ENCODE measurements at regions not wholly inside any gene's neighbourhood (a gene's known extent, or its start where the extent isn't known, plus 50 kb on each side); places are given as distances from the start of the nearest gene placed in this dataset.

- intact Hi-C loops (cut with DNase I) = no loop called here
- Histone ChIP-seq H3K4me3 (no peak overlapping the region), H3K27me3 (no peaks in the 10 kb centered on the region), H3K27ac (peak overlapping the region in 1 of 4 donors; percentile 26), H3K36me3 (replicated peaks in 1 of 2; ENCODE audit: insufficient read depth in 1 of 2, low read depth in 2 of 2) (no peaks in the 10 kb centered on the region), H3K4me1 (no peaks in the 10 kb centered on the region), H3K9me3 (no peaks in the 10 kb centered on the region)
- WGBS, 2 donors = 10 to 13% methylated on average over 4 of the region's 4 CpGs
- DNase-seq (peak in 3 of 4 donors; percentile 11 to 33 (median 12)), ATAC-seq (peak; percentile 50)
- no peak for TF ChIP-seq CTCF (IDR thresholded peaks at IDR 0.05)
- TF ChIP-seq POLR2A (IDR thresholded peaks at IDR 0.05) = no peak
Measured at GRCh38 chr10:29057822-29058331, 231.0 kb upstream of the LYZL1 start.

GRCh38 chr10:29063806-29064644 is 224.8 kb upstream of the LYZL1 start:
- Histone ChIP-seq H3K27ac (no peak overlapping the region), H3K4me3 (no peak overlapping the region), H3K4me1 (no peaks in the 10 kb centered on the region), H3K9me3 (no peaks in the 10 kb centered on the region), H3K27me3 (no peaks in the 10 kb centered on the region), H3K36me3 (replicated peaks in 1 of 2; ENCODE audit: insufficient read depth in 1 of 2, low read depth in 2 of 2) (no peaks in the 10 kb centered on the region)
- no peak for TF ChIP-seq CTCF (IDR thresholded peaks at IDR 0.05)
- no peak for TF ChIP-seq POLR2A (IDR thresholded peaks at IDR 0.05)
- DNase-seq (no peak), ATAC-seq (no peak)
- WGBS, 2 donors = 60 to 75% methylated on average over 5 of the region's 5 CpGs
- intact Hi-C loops (cut with DNase I) = no loop called here

GRCh38 chr10:29064680-29065079 is 224.2 kb upstream of the LYZL1 start:
- H3K4me3 ChIP-seq = no peak overlapping the region
- TF ChIP-seq POLR2A (IDR thresholded peaks at IDR 0.05) = no peak
- no peak for TF ChIP-seq CTCF (IDR thresholded peaks at IDR 0.05)

GRCh38 chr10:29067161-29067560 is 221.7 kb upstream of the LYZL1 start:
- Histone ChIP-seq H3K27ac (no peak overlapping the region), H3K4me1 (no peaks in the 10 kb centered on the region), H3K4me3 (no peak overlapping the region), H3K27me3 (no peaks in the 10 kb centered on the region), H3K9me3 (no peaks in the 10 kb centered on the region), H3K36me3 (replicated peaks in 1 of 2; ENCODE audit: insufficient read depth in 1 of 2, low read depth in 2 of 2) (no peaks in the 10 kb centered on the region)
- DNase-seq (no peak), ATAC-seq (no peak)
- 17 to 32% methylated on average over 3 of the region's 3 CpGs for WGBS, 2 donors
- intact Hi-C loops (cut with DNase I) = no loop called here
- no peak for TF ChIP-seq POLR2A (IDR thresholded peaks at IDR 0.05)
- TF ChIP-seq CTCF (IDR thresholded peaks at IDR 0.05) = no peak

More at GRCh38 chr10:29064680-29065079, 224.2 kb upstream of the LYZL1 start:
- WGBS, 2 donors = 55 to 67% methylated on average over 2 of the region's 2 CpGs
- Histone ChIP-seq H3K4me1 (no peaks in the 10 kb centered on the region), H3K36me3 (replicated peaks in 1 of 2; ENCODE audit: insufficient read depth in 1 of 2, low read depth in 2 of 2) (no peaks in the 10 kb centered on the region), H3K27ac (no peak overlapping the region), H3K27me3 (no peaks in the 10 kb centered on the region), H3K9me3 (no peaks in the 10 kb centered on the region)
- no peak for ATAC-seq
- intact Hi-C loops (cut with DNase I) = no loop called here
- DNase-seq = no peak
